Keratinocyte (primary cell): ENCODE measurements at regions not wholly inside any gene's neighbourhood (a gene's known extent, or its start where the extent isn't known, plus 50 kb on each side); places are given as distances from the start of the nearest gene placed in this dataset.

Experiments
- EZH2 ChIP-seq: IDR thresholded peaks from one replicate; pipeline ENCODE4 v1.6.1; 2012; ENCODE audit warnings: inconsistent platforms, mild to moderate bottlenecking, low read length, moderate library complexity
- TF ChIP-seq, protein P1 (sequence below), 3 experiments: IDR thresholded peaks in 1 of 3; conservative IDR thresholded peaks in 1 of 3; optimal IDR thresholded peaks in 1 of 3; 2 replicates in 2 of 3; 3 replicates in 1 of 3; pipeline versions ENCODE3 to v1.5.1; 2011; ENCODE audit warnings: low read length in 3 of 3, mild to moderate bottlenecking in 3 of 3, moderate library complexity in 2 of 3, control low read depth in 1 of 3, inconsistent platforms in 1 of 3; ENCODE audit not compliant: insufficient read depth in 2 of 3; ENCODE audit errors: extremely low read depth in 1 of 3

DNA sequence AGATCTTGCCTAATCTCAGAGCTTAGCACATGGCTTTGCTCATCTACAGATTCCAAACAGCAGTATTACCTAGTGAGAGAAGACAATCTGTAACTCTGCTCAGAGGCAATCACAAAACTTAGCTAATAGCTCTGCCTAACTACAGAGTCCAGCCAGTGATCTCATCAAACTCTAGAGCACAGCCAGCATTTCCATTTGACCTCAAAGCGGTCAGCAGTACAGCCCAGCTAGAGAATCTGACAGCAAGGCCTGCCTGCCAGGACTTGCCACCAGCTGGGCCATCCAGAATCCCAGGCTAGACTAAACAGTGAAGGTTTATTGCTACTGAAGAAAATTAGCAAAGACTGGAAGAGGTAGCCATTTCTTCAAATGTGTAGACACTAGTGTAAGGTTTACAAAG, 217.9 kb upstream of the VLDLR start:
- TF ChIP-seq, protein P1, sequence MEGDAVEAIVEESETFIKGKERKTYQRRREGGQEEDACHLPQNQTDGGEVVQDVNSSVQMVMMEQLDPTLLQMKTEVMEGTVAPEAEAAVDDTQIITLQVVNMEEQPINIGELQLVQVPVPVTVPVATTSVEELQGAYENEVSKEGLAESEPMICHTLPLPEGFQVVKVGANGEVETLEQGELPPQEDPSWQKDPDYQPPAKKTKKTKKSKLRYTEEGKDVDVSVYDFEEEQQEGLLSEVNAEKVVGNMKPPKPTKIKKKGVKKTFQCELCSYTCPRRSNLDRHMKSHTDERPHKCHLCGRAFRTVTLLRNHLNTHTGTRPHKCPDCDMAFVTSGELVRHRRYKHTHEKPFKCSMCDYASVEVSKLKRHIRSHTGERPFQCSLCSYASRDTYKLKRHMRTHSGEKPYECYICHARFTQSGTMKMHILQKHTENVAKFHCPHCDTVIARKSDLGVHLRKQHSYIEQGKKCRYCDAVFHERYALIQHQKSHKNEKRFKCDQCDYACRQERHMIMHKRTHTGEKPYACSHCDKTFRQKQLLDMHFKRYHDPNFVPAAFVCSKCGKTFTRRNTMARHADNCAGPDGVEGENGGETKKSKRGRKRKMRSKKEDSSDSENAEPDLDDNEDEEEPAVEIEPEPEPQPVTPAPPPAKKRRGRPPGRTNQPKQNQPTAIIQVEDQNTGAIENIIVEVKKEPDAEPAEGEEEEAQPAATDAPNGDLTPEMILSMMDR (optimal IDR thresholded peaks at IDR 0.05 in 1 of 3, IDR thresholded peaks at IDR 0.05 in 1 of 3, conservative IDR thresholded peaks at IDR 0.05 in 1 of 3; ENCODE audit: extremely low read depth in 1 of 3, insufficient read depth in 2 of 3, low read length in 3 of 3): no peak
- no peak for TF ChIP-seq EZH2
